GM18870 (cell line): ENCODE measurements at regions not wholly inside any gene's neighbourhood (a gene's known extent, or its start where the extent isn't known, plus 50 kb on each side); places are given as distances from the start of the nearest gene placed in this dataset.

Source experiments
- ATAC-seq: cut with Tn5 transposase; IDR thresholded peaks from one replicate; pipeline ENCODE4 v1.9.1; 2021; ENCODE audit warnings: moderate library complexity; ENCODE audit not compliant: unreplicated experiment

DNA sequence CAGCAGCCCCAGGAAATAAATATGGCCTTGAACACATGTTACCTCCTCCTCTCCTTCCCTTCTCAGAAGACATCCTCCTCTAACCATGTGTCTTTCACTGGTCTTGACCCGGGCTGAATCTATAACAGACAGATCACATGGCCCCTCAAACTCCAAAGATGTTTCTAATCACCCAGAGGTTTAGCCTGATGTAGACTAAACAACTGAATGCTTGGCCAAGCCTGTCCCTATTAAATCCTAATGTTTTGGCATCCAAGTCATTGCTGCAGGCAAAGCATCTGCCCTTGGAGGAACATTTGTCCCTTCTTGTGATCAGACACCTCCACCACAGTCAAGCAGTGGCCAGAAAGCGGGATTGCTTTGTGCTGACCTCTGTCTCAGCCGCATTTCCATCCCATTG, 65.5 kb downstream of the ANKRD60 start:
- no peak for ATAC-seq

- no peak for ATAC-seq
Measured at GRCh38 chr20:58161192-58161591, 67.3 kb downstream of the ANKRD60 start.

- ATAC-seq = no peak
Measured at GRCh38 chr20:58160451-58161061, 67.9 kb downstream of the ANKRD60 start.

- ATAC-seq = no peak
Measured at GRCh38 chr20:58155148-58155925, 73.1 kb downstream of the ANKRD60 start.

DNA sequence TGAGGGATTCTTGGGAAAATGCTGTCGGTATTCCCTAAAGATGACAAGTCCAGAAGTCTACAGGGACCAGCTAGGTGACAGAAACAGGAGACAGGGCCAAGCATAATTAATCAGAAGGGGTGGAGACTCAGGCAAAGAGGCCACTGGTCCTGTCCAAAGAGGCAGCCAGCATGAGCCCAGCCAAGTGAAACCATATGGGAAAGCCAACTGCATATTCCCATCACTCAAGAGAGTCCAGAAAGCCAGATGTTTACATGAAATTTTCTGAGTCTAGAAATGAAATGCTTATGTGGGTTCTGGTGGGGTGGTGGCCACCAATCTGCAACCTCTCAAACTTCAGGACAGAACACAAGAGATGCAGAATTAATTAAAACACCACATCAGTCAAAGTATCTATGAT, 74.3 kb downstream of the ANKRD60 start:
- no peak for ATAC-seq

DNA sequence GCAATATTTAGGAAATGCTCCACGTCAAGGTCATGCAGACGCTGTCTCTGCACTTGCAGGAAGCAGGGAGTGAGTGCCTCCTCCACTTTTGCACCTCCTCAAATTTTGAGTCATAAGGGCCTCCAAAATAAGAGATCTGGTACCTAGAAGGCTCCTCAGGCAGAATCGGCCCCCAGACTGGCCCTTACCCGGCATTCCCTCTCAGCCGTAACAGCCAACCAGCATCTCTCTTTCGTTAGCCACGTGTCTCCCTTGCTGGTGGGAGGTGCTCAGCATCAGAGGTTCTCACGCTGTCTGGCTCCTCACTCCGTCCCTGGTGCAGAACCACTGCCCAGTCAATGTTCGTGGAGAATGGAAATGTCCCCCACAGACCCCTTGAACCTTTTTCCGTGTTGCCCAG, 75.3 kb downstream of the ANKRD60 start:
- ATAC-seq = no peak

GRCh38 chr20:58150772-58151171, 77.7 kb downstream of the ANKRD60 start:
- no peak for ATAC-seq

DNA sequence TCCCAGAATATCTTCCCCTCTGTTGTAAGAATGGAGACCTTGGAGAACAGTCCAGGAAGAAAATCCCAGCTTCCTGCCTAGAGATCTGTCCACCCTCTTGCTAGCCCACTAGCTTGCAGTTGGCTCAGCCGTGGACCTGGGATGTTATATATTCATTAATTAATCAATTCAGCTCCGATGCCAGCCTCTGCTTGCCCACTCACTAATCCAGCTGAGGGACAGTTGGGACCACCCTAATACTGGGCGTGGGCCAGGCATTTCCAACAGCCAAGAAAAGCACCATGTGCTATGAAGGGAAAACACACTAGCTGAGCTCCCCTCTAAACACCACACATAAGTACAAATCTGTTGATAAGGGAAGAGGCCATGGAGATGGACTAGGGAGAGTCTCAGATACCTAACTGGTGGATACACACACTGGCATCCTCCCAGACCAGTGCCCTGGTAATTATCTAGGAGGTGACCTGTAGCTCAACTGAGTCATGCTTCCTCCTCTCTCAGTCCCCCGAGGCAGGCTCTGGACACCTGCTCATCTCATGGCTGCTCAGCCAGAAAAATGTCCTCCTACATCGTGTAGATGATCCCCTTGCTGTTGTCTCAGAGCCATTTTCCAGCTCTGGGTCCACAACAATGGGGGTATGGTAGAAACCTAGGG, 78.9 kb downstream of the ANKRD60 start:
- ATAC-seq = no peak

- ATAC-seq = no peak
Measured at GRCh38 chr20:58148891-58149290, 79.6 kb downstream of the ANKRD60 start.

GRCh38 chr20:58147628-58148370, 80.7 kb downstream of the ANKRD60 start:
- no peak for ATAC-seq

DNA sequence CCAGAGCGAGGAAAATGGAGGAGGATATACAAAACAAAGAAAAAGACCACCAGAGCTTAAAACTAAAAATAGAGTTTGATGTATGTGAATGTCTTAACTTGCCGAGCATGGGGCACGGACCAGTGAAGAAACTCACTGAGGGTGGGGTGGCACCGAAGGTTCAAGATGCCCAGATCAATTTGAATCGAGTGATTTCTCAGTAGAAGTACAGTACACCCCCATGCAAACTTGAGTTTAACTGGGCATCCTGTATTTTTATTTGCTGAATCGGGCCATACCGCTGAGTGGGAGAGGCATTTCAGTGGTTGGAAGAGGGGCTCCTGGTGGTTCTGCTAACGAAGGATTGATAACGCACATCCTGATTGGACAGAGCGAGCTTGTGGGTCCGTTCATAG, 81.7 kb downstream of the ANKRD60 start:
- no peak for ATAC-seq

GRCh38 chr20:58146081-58146745, 82.2 kb downstream of the ANKRD60 start:
- no peak for ATAC-seq

GRCh38 chr20:58145506-58146080, 82.9 kb downstream of the ANKRD60 start:
- no peak for ATAC-seq

DNA sequence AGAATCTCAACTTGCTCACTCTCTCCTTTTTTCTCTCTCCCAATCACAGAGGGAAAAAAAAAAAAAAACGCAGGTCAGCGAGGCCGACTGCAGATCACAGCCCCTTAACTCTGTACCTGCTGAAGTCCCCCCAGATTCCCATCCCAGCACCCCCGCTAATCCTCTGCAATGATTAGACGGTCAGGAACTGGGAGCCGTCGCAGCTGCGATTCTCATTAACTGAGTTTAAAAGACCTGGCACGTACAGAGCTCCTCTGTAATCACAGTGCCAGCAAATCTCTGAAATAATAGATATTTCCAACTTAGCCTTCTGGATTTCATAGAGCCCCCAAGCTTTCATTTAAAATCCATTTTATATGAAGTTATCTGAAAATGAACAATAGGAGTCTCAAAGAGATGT, 84.4 kb downstream of the ANKRD60 start:
- ATAC-seq = no peak

GRCh38 chr20:58143531-58143930, 84.9 kb downstream of the ANKRD60 start:
- no peak for ATAC-seq

GRCh38 chr20:58142843-58143185, 85.6 kb downstream of the ANKRD60 start:
- ATAC-seq = no peak

- ATAC-seq = no peak
Measured at GRCh38 chr20:58141971-58142842, 86.2 kb downstream of the ANKRD60 start.

GRCh38 chr20:58141496-58141895, 87.0 kb downstream of the ANKRD60 start:
- ATAC-seq = no peak

DNA sequence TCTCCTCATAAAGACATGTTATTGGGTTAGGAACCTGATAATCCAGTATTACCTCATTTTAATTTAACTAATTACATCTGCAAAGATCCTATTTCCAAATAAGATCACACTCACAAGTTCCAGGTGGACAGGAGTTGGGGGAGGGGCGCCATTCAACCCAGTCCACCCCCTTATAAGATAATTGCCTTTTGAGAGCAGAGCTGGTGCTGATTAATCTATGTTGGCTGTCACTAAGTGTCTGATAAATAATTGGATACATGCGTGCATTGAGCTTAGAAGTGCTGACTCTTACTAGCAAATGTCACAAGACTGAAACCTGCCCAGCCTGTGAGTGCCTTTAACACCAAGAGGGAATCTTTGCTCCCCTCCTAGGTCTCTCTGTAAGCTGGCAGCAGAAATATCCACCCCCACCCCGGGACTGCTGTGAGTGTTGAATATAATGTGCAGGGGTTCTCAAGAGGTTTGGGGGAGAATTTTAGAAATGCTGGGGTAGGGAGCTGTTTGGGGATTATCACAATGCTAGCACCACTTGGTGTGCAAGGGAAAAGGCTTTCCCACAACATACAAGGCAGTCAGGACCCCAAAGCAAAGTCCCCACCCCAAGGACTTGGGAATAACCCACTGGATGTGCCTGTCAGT, 87.5 kb downstream of the ANKRD60 start:
- no peak for ATAC-seq
